ENCODE measurements at regions not wholly inside any gene's neighbourhood (a gene's known extent, or its start where the extent isn't known, plus 50 kb on each side); places are given as distances from the start of the nearest gene placed in this dataset.

- no peak for TF ChIP-seq CTCF (IDR thresholded peaks at IDR 0.05)
- TF ChIP-seq POLR2A (IDR thresholded peaks at IDR 0.05) = no peak
These were observed 212.9 kb upstream of the ARPP21 start for GRCh38 chr3:35426366-35426958.
